Vagina (tissue), 2 donors: ENCODE measurements at regions not wholly inside any gene's neighbourhood (a gene's known extent, or its start where the extent isn't known, plus 50 kb on each side); places are given as distances from the start of the nearest gene placed in this dataset.

Experiments used
- DNase-seq, 2 donors: peaks; one replicate each; pipeline ENCODE4 v3.0.0-alpha.2; 2017; ENCODE audit errors: extremely low spot score in 2 of 2
- H3K27ac ChIP-seq: fragments of 200-600 bp; sonication (generic); one replicate; pipeline ENCODE4 v1.5.1; 2019
- H3K27me3 ChIP-seq: fragments of 200-600 bp; sonication (generic); one replicate; pipeline ENCODE4 v1.5.1; 2019
- H3K36me3 ChIP-seq, 2 donors: fragments of 200-600 bp; sonication (generic); one replicate each; pipeline ENCODE4 v1.5.1; 2017 to 2019
- H3K4me1 ChIP-seq: fragments of 200-600 bp; sonication (generic); one replicate; pipeline ENCODE4 v1.5.1; 2019
- H3K4me3 ChIP-seq, 2 donors: fragments of 200-600 bp; sonication (generic); 1 replicate in 1 of 2; 2 replicates in 1 of 2; pipeline ENCODE4 v1.5.1; 2016 to 2019
- H3K9me3 ChIP-seq: fragments of 200-600 bp; sonication (generic); one replicate; pipeline ENCODE4 v1.5.1; 2019
- POLR2A ChIP-seq, 2 donors: fragments of 450-650 bp; IDR thresholded peaks; one replicate each; pipeline ENCODE4 v1.6.1; 2017; ENCODE audit warnings: antibody characterized with exemption in 2 of 2, mild to moderate bottlenecking in 2 of 2, moderate library complexity in 2 of 2
- POLR2AphosphoS5 ChIP-seq, 2 donors: sonication (generic); formaldehyde crosslinking; IDR thresholded peaks; one replicate each; pipeline ENCODE4 v1.9.0; 2017; ENCODE audit warnings: antibody characterized with exemption in 2 of 2, mild to moderate bottlenecking in 2 of 2, low read depth in 1 of 2; ENCODE audit not compliant: insufficient read depth in 1 of 2
- intact Hi-C: fragments of 100-400 bp; cut with DNase I; formaldehyde crosslinking; loops from one replicate; pipeline ENCODE4 v1.15.1; 2023
- TF ChIP-seq, protein P1 (sequence below), 3 experiments: fragments of 450-650 bp in 2 of 3; fragments of 200-600 bp in 1 of 3; sonication (generic) in 1 of 3; IDR thresholded peaks; one replicate each; pipeline ENCODE4 v1.5.1; 2017 to 2019; ENCODE audit warnings: antibody characterized with exemption in 3 of 3, mild to moderate bottlenecking in 2 of 3, moderate library complexity in 2 of 3

- Histone ChIP-seq H3K9me3 (no peaks in the 10 kb centered on the region), H3K4me1 (no peaks in the 10 kb centered on the region), H3K36me3 (no peaks in the 10 kb centered on the region), H3K27ac (no peak overlapping the region), H3K4me3 (no peak overlapping the region), H3K27me3 (no peaks in the 10 kb centered on the region)
- TF ChIP-seq POLR2A (IDR thresholded peaks at IDR 0.05) = no peak
- TF ChIP-seq POLR2AphosphoS5 (IDR thresholded peaks at IDR 0.05; ENCODE audit: insufficient read depth in 1 of 2, low read depth in 1 of 2) = no peak
- TF ChIP-seq, protein P1, sequence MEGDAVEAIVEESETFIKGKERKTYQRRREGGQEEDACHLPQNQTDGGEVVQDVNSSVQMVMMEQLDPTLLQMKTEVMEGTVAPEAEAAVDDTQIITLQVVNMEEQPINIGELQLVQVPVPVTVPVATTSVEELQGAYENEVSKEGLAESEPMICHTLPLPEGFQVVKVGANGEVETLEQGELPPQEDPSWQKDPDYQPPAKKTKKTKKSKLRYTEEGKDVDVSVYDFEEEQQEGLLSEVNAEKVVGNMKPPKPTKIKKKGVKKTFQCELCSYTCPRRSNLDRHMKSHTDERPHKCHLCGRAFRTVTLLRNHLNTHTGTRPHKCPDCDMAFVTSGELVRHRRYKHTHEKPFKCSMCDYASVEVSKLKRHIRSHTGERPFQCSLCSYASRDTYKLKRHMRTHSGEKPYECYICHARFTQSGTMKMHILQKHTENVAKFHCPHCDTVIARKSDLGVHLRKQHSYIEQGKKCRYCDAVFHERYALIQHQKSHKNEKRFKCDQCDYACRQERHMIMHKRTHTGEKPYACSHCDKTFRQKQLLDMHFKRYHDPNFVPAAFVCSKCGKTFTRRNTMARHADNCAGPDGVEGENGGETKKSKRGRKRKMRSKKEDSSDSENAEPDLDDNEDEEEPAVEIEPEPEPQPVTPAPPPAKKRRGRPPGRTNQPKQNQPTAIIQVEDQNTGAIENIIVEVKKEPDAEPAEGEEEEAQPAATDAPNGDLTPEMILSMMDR (IDR thresholded peaks at IDR 0.05) = no peak
- no peak for DNase-seq
- intact Hi-C loops = no loop called here
Observed at GRCh38 chr11:101661559-101661958, 77.8 kb upstream of the TRPC6 start.
